D341Med (cell line): ENCODE measurements at regions not wholly inside any gene's neighbourhood (a gene's known extent, or its start where the extent isn't known, plus 50 kb on each side); places are given as distances from the start of the nearest gene placed in this dataset.

Experiments
- DNase-seq: peaks from one replicate; pipeline ENCODE4 v3.0.0; 2012; ENCODE audit warnings: low spot score

DNA sequence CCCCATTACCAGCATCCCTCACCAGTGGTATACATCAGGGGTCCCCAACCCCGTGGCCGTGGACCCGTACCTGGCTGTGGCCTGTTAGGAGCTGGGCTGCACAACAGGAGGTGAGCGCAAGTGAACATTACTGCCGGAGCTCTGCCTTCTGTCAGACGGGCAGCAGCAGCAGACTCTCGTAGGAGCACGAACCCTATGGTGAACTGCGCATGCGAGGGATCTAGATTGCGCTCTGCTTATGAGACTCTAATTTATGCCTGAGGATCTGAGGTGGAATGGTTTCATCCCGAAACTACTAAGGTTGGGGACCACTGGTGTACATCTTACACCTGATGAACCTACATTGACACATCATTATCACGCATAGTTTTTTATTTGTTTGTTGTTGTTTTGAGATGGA lies 52.8 kb upstream of the DHX15 start:
- DNase-seq, result no peak

DNA sequence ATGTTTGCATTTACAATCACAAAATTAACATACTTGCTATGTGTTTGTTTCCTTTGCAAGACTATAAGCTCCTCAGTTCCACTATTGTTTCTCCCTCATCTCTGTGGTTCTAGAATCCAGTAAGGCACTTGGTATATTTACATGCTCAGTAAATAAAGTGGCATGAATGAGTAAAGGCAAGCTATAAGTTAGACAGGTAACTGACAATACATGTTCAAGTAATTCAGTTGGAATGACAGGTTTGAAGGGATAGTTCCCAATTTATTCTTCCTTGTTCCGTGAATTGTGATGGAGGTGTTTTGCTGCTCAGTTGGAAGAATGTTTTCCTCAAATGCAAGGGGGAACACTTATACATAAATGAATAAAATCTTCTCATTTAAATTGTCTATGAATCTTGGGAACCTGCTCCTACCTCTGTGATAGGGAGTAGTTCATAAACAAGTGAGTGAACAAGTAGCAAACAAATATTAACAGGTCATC lies 54.1 kb upstream of the DHX15 start:
- DNase-seq, result no peak

DNA sequence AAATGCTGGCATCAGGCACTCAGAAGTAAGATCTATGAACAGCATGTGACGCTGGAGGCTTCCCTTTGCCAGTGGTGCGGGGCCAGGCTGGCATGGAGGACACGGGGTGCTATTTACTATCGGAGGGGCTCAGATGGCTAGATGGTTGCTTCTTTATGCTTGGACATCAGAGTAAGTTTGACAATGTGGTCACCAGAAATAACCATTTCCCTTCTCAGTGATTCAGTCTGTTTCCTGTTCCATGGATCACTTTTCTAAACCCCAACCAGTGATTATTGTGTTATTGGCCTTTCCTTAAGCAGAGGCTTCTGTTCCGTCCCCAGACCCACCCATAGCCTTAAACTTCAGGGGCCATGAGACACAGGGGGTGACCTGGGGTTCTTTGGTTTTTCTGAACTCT lies 55.4 kb upstream of the DHX15 start:
- no peak for DNase-seq

DNA sequence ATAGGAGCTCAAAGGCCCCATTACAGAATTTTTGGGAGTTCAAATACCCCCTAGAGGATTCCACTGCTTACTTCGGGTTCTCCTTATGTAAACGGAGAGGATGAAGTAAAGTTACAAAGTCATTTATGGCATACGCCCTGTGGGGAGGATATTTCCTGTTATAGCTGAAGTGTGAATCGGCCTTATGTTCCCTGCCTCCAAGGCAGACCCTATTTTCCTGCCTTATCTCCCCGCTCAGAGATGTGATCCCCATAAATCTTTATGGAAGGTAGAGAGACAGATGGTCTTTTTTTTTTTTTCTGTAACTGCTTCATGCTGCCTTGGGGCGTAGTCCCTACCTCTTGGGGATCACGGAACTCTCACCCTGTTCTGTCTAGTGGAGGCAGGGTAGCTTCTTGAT lies 56.0 kb upstream of the DHX15 start:
- no peak for DNase-seq

DNA sequence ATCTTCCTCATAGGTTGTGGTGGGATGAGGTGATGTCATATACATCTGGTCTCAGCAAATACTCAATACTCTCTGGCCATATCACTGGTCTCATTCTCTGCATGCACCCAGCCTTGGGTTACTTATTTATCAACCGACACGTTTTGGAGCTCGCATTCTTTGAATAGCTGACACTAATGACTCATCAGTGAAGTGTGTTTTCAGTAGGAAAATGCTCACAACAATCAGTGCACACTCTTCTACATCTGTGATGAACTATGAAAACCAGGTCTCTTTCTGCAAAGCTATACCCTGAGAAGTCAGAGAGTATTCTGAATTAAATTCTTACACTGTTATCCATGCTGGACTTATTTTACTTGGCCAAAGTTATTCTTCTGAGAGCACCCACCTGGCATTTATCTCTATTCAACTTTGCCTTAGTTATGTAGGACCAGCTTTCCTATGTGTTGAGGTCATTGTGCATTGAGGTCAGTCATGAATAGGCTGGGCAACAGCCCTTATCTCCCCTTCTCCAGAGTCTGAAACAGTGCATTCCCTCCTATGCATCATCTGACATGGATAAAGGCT lies 58.7 kb upstream of the DHX15 start:
- no peak for DNase-seq

DNA sequence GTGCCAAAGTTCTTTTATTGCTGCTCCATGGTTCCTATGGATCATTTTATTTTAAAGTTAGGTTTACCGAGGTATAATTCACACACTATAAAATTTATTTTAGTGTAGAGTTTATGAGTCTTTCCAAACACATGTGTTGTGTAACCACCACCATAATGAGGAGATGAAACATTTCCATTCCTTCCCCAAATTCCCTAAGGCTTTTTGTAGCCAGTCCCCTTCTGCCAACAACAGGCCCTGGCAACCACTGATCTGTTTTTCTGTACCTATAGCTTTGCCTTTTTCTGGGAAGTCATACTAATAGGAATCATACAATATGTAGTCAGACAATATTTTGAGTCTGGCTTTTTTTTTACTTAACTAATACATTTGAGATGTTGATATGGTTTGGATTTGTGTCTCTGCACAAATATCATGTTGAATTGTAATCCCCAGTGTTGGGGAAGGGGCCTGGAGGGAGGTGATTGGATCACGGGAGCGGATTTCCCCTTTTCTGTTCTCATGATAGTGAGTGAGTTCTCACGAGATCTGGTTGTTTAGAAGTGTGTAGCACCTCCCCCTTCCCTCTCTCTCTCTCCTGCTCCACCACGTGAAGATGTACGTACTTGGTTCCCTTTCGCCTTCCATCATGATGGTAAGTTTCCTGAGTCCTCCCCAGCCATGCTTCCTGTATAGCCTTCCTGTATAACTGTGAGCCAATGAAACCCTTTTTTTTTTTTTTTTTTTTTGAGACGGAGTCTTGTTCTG lies 59.6 kb upstream of the DHX15 start:
- no peak for DNase-seq

DNA sequence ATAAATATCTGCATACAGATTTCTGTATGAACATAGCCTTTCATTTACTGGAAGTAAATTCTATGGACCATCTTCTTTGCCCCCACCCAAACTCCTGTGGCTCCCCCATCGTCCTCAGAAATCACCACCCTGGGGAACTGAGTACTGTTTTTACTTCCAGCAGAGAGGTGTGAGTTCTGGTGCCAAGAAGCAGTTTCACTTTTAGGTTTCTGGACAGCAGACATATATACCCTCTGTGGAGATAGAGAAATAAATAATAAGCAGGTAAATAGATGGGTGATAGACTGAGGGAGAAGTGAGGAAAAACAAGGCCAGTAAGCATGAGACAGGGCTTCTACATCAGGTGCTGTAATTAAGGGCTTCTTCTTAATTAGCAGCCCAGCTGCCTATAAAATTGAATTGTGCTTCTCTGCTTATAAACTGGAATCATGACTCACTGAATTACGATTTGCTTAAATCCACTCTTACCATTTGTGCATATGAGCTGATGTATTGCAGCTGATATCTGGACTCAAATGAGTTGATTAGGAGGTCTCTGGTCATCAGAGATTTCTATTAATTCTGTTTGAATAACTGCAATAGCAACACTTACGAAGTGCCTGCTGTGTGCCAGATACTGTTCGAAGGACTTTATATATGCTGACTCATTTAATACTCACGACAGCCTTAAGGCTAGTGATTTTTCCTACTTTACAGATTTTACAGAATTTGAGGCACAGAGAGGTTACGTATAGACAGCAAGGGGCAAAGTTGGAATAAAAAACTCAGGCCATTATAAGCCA lies 60.8 kb upstream of the DHX15 start:
- no peak for DNase-seq

DNA sequence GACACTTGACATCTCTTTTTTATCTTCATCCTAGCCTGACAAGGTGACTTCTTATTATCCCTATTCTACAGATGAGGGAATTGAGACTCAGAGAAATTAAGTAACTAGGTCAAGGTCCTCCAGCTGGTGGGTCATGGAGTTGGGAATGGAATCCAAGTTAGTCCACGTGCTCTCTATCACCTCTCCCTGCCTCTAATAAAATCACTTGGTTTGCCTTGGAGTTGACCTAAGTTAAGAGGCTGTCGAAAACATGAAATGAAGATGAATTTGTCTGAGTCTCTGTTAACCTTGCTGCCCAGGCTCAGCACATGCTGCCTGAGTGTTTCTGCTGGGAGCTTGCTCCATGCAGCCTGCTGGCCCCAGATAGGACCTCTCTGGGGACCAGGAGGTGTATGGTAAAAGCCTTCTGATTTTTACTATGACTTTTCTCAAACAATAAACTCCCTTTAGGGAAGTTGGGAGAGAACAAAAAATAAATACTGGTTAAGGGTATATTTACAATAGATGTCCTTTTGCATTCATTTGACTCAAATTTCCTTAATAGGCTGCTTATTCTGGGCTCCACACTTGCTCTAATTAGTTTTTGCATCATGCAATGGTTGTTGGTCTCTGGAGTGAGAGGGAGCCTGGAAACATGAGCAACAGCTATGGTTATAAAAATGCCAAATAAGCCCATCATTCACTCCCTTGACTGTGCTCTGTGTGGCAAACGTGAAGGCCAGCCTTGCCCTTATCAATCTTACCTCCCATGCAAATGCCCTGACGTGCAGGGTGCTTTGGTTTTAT lies 61.6 kb upstream of the DHX15 start:
- DNase-seq, result no peak

DNA sequence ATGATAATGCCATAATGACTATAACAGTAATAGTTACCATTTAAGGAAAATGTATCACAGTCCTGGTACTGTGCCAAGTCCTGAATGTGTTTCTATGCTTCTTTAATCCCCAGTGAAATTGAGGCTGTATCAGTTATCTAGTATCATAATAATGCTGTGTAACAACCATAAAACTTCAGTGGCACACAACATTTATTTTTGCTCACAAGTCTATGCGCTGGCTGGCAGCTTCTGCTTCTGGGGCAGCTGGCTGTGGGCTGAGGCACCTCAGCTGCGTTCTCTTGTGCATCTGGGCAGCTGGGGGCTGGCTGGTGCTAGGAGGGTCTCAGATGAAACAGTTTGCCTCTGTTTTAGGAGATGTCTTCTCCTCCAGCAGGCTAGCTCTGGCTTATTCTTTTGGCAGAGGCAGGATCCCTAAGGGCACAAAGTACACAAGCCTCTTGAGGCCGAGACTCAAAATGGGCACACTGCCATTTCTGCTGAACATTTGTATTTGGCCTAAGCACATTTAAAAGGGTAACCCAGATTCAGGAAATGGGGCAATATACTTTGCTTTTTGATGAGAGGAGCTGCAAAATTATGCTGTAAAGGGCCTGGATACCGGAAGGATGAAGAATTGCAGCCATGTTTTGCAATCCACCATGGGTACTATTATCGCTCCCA lies 62.6 kb upstream of the DHX15 start:
- no peak for DNase-seq

DNA sequence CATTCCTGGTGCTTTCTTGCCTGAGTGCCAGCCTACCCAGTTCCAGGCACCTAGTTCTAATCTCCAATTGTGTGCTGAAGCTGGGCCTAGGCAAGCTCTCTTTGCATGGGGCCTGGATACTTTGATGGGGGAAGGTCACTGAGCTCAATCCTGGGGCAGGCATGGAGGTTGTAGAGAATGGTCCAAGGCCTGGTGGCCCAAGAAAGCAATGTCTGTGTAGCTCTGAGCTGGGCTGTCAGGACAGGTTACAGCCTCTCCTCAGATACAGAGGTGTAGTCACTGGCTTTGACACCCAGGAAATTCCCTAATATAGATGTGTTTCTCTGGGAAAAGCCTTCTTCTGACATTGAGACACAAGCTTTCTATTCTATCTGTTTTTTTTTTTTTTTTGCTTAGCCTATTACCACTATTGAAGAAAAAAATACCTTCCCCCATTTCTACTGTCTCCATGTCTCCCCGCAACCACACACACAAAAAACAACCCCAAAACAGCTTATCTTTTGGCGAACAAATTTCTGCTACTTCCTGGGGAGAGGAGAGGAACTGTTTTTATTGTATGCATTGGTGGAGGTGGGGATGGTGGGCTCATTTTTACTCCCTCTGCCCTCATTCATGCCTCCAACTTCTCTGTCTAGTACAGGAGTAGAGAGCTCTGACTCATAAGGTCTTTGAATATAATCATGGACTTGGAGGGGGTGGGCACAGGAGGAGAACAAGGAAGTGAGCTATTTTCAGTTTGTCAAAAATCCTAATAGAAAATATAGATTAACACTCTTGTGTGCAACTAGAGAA lies 66.7 kb upstream of the DHX15 start:
- DNase-seq, result no peak

DNA sequence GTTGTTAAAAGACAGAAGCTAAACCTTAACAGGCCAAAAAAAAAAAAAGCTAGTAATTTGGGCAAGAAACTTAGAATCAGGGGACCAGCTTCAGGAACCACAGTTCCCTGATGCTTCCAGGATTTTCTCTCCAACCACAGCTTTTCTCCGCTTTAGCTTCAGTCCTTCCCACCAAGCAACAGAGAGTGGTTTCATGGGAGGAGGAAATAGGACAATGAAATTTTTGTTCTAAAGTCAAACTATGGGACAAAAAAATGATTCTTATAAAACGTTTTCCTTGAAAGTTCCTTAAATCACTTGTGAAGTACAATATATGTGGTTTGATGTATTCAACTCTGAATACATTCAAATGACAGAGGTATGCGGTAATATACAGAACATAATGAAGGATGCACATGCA lies 71.0 kb upstream of the DHX15 start:
- no peak for DNase-seq

DNA sequence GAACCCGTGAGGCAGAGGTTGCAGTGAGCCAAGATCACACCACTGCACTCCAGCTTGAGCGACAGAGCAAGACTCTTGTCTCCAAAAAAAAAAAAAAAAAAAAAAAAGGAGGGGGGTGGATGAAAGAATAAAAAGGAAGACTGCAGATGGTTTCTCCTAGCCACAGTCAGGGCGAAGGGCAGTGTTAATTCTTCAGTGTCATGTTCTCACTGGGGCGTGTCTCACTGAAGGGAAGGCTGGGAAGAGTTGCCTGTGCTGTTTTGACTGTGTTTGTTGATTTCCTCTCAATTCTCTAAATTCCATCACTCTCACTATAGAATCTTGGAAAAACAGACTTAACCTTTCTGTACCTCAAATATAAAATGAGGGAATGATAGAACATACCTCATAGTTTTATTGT lies 71.6 kb upstream of the DHX15 start:
- DNase-seq, result no peak

DNA sequence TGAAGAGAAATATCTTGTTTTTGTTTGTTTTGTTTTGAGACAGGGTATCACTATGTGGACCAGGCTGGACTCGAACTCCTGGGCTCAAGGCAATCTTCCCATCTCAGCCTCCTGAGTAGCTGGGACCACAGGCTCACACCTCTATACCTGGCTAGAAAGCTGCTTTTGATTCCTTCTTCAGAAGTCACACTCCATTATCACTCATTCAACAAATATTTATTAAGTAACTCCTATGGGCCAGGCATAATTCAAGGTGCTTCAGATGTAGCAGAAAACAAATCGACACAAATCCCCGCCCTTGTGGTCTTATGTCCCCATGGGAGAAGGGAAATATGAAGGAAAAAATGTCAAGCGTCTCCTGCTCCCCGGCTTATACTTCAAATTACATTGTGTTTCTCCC lies 72.6 kb upstream of the DHX15 start:
- DNase-seq, result no peak

DNA sequence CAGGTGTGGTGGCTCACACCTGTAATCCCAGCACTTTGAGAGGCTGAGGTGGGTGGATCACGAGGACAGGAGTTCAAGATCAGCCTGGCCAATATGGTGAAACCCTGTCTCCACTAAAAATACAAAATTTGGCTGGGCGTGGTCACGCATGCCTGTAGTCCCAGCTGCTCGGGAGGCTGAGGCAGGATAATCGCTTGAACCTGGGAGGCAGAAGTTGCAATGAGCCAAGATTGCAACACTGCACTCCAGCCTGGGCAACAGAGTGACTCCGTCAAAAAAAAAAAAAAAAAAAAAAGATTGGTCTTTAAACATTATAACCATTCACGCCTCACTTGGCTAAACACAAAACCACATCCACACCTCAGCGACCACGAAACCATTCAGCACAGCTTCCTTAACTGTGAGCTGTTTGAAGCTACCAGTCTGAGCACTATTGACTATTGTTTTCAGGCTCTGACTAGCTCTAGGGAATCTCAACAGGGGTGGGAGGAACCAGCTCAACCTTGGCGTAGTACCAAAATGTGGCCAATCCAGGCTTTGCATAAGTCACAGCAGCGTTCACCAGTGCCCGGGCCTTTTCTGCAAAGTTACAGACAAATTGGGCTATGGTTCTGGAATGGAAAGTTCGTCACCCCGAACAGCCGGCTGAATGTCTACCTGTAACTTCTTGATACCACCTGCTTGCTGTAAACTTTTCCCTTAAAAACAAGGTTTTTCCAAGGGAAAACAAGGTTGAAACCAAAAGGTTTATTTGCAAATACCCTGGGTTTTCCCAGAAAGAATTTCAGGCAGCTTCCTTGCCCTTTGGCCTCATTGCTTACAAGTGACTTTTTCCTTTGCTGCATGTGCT lies 73.6 kb upstream of the DHX15 start:
- no peak for DNase-seq

DNA sequence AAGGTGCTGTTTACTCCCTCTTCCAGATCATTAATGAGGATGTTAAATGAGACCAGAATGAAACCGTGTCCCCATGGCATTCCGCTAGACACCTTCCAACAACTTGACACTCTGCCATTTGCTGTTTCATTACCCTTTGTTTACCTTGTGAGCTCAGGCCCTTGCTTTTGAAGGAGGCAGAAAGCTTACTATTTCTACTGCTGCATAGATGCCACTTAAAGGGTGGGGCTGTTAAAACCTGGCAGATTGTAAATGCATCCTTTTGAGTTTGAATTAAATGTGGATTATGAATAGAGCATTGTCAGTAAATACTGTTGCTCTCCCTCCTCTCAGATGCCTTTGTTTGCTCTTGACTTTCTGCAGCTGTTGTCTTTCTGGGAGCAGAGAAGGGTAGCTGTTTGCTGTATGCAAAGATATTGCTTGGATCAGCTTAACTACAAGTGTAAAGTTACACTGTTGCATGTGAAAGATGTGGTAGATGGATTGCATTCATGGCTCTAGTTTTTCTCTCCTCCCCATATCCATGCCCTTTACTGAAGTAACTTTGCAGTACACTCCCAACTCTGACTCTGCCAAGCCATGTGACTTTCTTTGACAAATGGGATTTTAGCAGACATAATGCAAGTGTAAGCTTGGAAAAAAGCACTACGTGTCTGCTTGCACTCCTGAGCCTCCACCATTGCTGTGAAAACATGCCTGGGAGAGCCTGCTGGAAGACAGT lies 75.0 kb upstream of the DHX15 start:
- no peak for DNase-seq

DNA sequence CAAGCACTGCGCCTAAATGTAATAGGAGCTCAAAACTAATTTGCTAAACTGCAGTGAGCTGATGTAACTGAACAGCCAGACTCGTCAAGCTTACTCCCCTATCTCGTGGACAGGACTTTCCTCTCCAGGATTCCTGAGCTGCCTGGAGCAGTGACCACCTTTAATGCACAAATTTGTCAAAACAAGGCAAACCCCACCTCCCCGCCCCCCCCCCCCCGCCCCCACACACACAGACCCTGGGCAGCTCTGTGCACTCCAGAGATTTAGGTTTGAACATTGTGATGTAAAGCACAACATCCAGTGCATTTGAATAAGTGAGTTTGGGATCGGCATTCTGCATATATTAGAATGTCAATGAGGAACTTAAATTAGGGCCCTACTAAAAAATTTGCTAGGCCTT lies 77.7 kb upstream of the DHX15 start:
- DNase-seq, result no peak

DNA sequence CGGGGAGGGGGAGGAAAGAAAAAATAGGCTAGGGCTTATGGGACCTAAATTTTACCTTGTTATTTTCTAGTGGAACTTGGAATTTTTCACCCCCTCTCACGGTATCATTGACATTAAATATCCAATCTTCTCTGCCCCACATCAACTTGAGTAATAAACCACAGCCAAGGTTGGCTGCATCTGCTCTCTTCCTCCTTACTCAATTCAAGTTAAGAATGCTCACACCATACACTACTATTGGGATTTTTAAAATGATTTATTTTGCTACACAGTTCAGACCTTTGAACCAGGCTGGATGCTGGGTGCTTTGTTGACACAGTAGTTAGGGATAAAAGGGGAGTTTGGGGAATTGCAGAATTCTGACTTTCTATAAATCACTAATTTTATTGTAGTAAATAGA lies 78.2 kb upstream of the DHX15 start:
- DNase-seq, result no peak

DNA sequence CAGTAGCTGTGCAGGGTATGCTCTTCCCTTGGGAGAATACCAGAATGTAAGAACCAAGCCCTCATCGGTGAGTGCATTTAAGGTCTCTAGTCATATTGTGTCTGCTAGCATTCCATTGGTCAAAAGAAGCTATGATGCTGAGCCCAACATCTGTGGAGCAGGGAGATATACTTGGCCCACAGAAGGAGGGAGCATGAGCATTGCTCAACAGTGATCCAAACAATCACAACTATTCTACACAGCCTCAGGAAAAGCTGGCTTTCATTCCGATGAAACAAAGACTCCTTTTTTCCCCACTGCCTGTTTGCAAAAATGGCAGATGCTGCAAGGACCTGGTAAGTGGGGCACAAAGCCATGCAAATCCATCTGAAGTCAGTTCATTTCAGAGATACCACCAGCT lies 80.6 kb upstream of the DHX15 start:
- DNase-seq, result no peak

DNA sequence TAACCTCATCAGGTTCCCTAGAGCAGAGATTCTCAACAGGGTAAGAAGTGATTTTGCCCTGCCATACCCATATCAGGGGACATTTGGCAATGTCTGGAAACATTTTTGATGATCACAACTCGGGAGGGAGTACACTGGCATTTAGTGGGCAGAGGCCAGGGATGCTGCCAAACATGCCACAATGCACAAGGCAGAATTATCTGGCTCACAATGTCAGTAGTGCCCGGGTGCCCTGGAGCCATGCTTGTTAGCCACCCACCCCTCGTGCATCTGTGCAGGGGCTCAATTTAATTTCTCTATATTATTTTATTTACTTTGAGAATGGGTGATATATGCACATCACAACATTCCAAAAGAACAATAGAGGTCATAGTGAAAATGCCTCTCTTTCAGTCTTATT lies 82.0 kb upstream of the DHX15 start:
- DNase-seq, result no peak
